Neural cell (in vitro differentiated cells): ENCODE measurements at regions not wholly inside any gene's neighbourhood (a gene's known extent, or its start where the extent isn't known, plus 50 kb on each side); places are given as distances from the start of the nearest gene placed in this dataset.

Experiments used
- H2AFZ ChIP-seq: fragments of 200-600, 300-800 bp; sonication (generic), shearing (Covaris generic); 2 replicates; pipeline ENCODE4 v1.6.0; 2014; ENCODE audit warnings: low read depth, mild to moderate bottlenecking, antibody characterized with exemption, low read length, moderate library complexity
- H3F3A ChIP-seq: fragments of 200-600 bp; shearing (Covaris generic); 2 replicates; pipeline ENCODE4 v1.6.1; 2016; ENCODE audit warnings: mild to moderate bottlenecking, moderate library complexity, mixed read lengths, antibody characterized with exemption, low read length; ENCODE audit not compliant: insufficient read depth, poor library complexity, severe bottlenecking
- H3K27ac ChIP-seq: fragments of 200-600, 300-800 bp; sonication (generic), shearing (Covaris generic); 2 replicates; pipeline ENCODE4 v1.5.1; 2014; ENCODE audit warnings: mild to moderate bottlenecking, low read length, moderate library complexity
- H3K27me3 ChIP-seq: fragments of 300-800, 200-600 bp; sonication (generic), shearing (Covaris generic); 2 replicates; pipeline ENCODE4 v1.6.0; 2014; ENCODE audit warnings: mild to moderate bottlenecking, low read depth, low read length, moderate library complexity; ENCODE audit not compliant: insufficient read depth
- H3K36me3 ChIP-seq: fragments of 300-800, 200-600 bp; sonication (generic), shearing (Covaris generic); 2 replicates; pipeline ENCODE4 v1.5.1; 2014; ENCODE audit warnings: mild to moderate bottlenecking, antibody characterized with exemption, low read length, moderate library complexity; ENCODE audit not compliant: insufficient read depth
- H3K4me2 ChIP-seq: fragments of 300-800, 200-600 bp; sonication (generic), shearing (Covaris generic); 2 replicates; pipeline ENCODE4 v1.6.0; 2014; ENCODE audit warnings: mild to moderate bottlenecking, low read length
- H3K4me3 ChIP-seq: fragments of 300-800, 200-600 bp; sonication (generic), shearing (Covaris generic); 2 replicates; pipeline ENCODE4 v1.5.1; 2014; ENCODE audit warnings: mild to moderate bottlenecking, low read length, moderate library complexity
- H3K79me2 ChIP-seq: fragments of 200-600 bp; shearing (Covaris generic); replicated peaks from 2 replicates; pipeline ENCODE4 v1.6.0; 2014; ENCODE audit warnings: mild to moderate bottlenecking, low read length, moderate library complexity; ENCODE audit not compliant: insufficient read depth
- H3K9ac ChIP-seq: fragments of 300-800, 200-600 bp; sonication (generic), shearing (Covaris generic); 2 replicates; pipeline ENCODE4 v1.6.1; 2016; ENCODE audit warnings: mild to moderate bottlenecking, low read length, mixed read lengths
- H3K9me2 ChIP-seq: fragments of 200-600 bp; shearing (Covaris generic); 2 replicates; pipeline ENCODE4 v1.6.1; 2016; ENCODE audit warnings: mild to moderate bottlenecking, low read length, mixed read lengths; ENCODE audit not compliant: insufficient read depth
- H3K9me3 ChIP-seq: fragments of 200-600, 300-800 bp; sonication (generic), shearing (Covaris generic); 2 replicates; pipeline ENCODE4 v1.6.1; 2016; ENCODE audit warnings: mild to moderate bottlenecking, mixed run types, low read length, moderate library complexity, mixed read lengths
- H4K20me1 ChIP-seq: fragments of 200-600 bp; shearing (Covaris generic); 2 replicates; pipeline ENCODE4 v1.6.1; 2016; ENCODE audit warnings: mild to moderate bottlenecking, mixed run types; ENCODE audit not compliant: insufficient read depth
- EP300 ChIP-seq: fragments of 450-650 bp; conservative IDR thresholded peaks from 2 replicates; pipeline ENCODE4 v1.6.1; 2014; ENCODE audit warnings: antibody characterized with exemption, mild to moderate bottlenecking, moderate library complexity; ENCODE audit not compliant: poor library complexity, severe bottlenecking
- EZH2 ChIP-seq: fragments of 200-600, 300-800 bp; shearing (Covaris generic), sonication (generic); IDR thresholded peaks from 2 replicates; pipeline ENCODE4 v1.6.1; 2014; ENCODE audit warnings: antibody characterized with exemption, low read length, borderline replicate concordance, mild to moderate bottlenecking; ENCODE audit not compliant: insufficient read depth, poor library complexity, severe bottlenecking
- MXI1 ChIP-seq: fragments of 450-650 bp; conservative IDR thresholded peaks from 2 replicates; pipeline ENCODE4 v1.6.1; 2014; ENCODE audit warnings: antibody characterized with exemption, mild to moderate bottlenecking; ENCODE audit not compliant: poor library complexity, severe bottlenecking
- POLR2AphosphoS5 ChIP-seq: IDR thresholded peaks from 2 replicates; pipeline ENCODE4 v1.6.1; 2012
- RAD21 ChIP-seq: fragments of 450-650 bp; conservative IDR thresholded peaks from 2 replicates; pipeline ENCODE4 v1.6.1; 2014; ENCODE audit warnings: antibody characterized with exemption, mild to moderate bottlenecking, moderate library complexity
- SMC3 ChIP-seq: fragments of 450-650 bp; conservative IDR thresholded peaks from 2 replicates; pipeline ENCODE4 v1.6.1; 2014; ENCODE audit warnings: antibody characterized with exemption, mild to moderate bottlenecking, moderate library complexity; ENCODE audit not compliant: poor library complexity
- TAF1 ChIP-seq: IDR thresholded peaks from 2 replicates; pipeline ENCODE4 v1.6.1; 2012; ENCODE audit warnings: low read depth
- TF ChIP-seq, protein P1 (sequence below): IDR thresholded peaks from 2 replicates; pipeline ENCODE4 v1.6.1; 2012; ENCODE audit warnings: borderline replicate concordance
- TF ChIP-seq, protein P2 (sequence below): fragments of 450-650 bp; IDR thresholded peaks from 2 replicates; pipeline ENCODE4 v1.5.1; 2014; ENCODE audit warnings: antibody characterized with exemption, mild to moderate bottlenecking, moderate library complexity; ENCODE audit not compliant: poor library complexity, severe bottlenecking

DNA sequence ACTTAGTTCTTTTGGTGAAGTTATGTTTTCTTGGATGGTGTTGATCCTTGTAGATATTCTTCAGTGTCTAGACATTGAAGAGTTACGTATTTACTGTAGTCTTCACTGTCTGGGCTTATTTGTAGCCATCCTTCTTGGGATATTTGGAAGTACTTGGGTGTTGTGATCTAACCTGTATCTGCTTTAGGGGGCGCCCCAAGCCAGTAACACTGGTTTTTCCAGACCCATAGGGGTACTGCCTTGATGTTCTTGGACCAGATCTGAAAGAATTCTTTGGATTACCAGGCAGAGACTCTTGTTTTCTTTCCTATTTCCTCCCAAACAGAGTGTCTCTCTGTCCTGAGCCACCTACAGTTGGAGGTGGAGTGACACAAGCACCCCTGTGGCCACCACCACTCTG, 309.1 kb upstream of the IMPG1 start:
- Histone ChIP-seq H3K9me3 (no peaks in the 10 kb centered on the region), H3K9ac (no peak overlapping the region), H3K9me2 (no peaks in the 10 kb centered on the region), H3K79me2 (no peaks in the 10 kb centered on the region), H3K27me3 (no peaks in the 10 kb centered on the region), H3K4me2 (no peak overlapping the region), H3K36me3 (no peaks in the 10 kb centered on the region), H4K20me1 (no peaks in the 10 kb centered on the region), H3F3A (no peaks in the 10 kb centered on the region), H3K4me3 (no peak overlapping the region), H3K27ac (no peak overlapping the region), H2AFZ (no peak overlapping the region)
- TF ChIP-seq TAF1 (no peak), EZH2 (no peak), POLR2AphosphoS5 (no peak), EP300 (no peak), RAD21 (no peak), SMC3 (no peak), MXI1 (no peak)
- TF ChIP-seq, protein P1, sequence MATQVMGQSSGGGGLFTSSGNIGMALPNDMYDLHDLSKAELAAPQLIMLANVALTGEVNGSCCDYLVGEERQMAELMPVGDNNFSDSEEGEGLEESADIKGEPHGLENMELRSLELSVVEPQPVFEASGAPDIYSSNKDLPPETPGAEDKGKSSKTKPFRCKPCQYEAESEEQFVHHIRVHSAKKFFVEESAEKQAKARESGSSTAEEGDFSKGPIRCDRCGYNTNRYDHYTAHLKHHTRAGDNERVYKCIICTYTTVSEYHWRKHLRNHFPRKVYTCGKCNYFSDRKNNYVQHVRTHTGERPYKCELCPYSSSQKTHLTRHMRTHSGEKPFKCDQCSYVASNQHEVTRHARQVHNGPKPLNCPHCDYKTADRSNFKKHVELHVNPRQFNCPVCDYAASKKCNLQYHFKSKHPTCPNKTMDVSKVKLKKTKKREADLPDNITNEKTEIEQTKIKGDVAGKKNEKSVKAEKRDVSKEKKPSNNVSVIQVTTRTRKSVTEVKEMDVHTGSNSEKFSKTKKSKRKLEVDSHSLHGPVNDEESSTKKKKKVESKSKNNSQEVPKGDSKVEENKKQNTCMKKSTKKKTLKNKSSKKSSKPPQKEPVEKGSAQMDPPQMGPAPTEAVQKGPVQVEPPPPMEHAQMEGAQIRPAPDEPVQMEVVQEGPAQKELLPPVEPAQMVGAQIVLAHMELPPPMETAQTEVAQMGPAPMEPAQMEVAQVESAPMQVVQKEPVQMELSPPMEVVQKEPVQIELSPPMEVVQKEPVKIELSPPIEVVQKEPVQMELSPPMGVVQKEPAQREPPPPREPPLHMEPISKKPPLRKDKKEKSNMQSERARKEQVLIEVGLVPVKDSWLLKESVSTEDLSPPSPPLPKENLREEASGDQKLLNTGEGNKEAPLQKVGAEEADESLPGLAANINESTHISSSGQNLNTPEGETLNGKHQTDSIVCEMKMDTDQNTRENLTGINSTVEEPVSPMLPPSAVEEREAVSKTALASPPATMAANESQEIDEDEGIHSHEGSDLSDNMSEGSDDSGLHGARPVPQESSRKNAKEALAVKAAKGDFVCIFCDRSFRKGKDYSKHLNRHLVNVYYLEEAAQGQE, result no peak
- TF ChIP-seq, protein P2, sequence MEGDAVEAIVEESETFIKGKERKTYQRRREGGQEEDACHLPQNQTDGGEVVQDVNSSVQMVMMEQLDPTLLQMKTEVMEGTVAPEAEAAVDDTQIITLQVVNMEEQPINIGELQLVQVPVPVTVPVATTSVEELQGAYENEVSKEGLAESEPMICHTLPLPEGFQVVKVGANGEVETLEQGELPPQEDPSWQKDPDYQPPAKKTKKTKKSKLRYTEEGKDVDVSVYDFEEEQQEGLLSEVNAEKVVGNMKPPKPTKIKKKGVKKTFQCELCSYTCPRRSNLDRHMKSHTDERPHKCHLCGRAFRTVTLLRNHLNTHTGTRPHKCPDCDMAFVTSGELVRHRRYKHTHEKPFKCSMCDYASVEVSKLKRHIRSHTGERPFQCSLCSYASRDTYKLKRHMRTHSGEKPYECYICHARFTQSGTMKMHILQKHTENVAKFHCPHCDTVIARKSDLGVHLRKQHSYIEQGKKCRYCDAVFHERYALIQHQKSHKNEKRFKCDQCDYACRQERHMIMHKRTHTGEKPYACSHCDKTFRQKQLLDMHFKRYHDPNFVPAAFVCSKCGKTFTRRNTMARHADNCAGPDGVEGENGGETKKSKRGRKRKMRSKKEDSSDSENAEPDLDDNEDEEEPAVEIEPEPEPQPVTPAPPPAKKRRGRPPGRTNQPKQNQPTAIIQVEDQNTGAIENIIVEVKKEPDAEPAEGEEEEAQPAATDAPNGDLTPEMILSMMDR, result no peak

DNA sequence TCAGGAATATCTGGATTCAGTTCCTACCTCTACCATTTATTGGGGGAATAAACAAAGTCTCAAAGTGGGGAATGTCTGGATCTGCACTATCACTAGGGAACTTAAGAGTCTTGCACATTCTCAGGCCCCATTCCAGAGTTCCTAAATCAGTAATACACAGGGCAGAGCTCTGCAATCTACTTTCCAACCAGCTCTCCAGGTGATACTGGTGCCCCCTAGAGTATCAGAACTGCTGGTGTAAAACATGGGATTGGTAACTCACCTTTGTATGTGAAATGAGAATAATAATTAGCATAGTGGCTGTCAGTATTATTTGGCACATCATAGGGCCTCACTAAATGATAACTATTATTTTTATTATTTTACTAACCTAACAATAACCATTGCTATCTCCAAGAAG, 278.8 kb upstream of the IMPG1 start:
- H3K27ac ChIP-seq, result no peak overlapping the region
- TF ChIP-seq MXI1, result no peak
- no peak for TF ChIP-seq EP300
- no peak for TF ChIP-seq EZH2
- TF ChIP-seq, protein P2, result no peak
- no peak for TF ChIP-seq SMC3
- no peak for TF ChIP-seq TAF1
- TF ChIP-seq, protein P1, result no peak
- no peak for TF ChIP-seq POLR2AphosphoS5
- TF ChIP-seq RAD21, result no peak
- H3K4me3 ChIP-seq, result no peak overlapping the region
- no peak overlapping the region for H3K9ac ChIP-seq
- no peaks in the 10 kb centered on the region for H3K27me3 ChIP-seq
- H3K9me2 ChIP-seq, result no peaks in the 10 kb centered on the region
- no peaks in the 10 kb centered on the region for H3F3A ChIP-seq
- no peaks in the 10 kb centered on the region for H3K36me3 ChIP-seq
- H3K9me3 ChIP-seq, result no peaks in the 10 kb centered on the region
- no peak overlapping the region for H3K4me2 ChIP-seq
- no peaks in the 10 kb centered on the region for H3K79me2 ChIP-seq
- no peak overlapping the region for H2AFZ ChIP-seq
- no peaks in the 10 kb centered on the region for H4K20me1 ChIP-seq
